ENCODE measurements at regions not wholly inside any gene's neighbourhood (a gene's known extent, or its start where the extent isn't known, plus 50 kb on each side); places are given as distances from the start of the nearest gene placed in this dataset.

- TF ChIP-seq TOX (CRISPR knock-in tag; IDR thresholded peaks at IDR 0.05; ENCODE audit: borderline replicate concordance) (no peak), TCF4 (CRISPR knock-in tag; IDR thresholded peaks at IDR 0.05; ENCODE audit: borderline replicate concordance) (no peak), PATZ1 (CRISPR knock-in tag; IDR thresholded peaks at IDR 0.05; ENCODE audit: borderline replicate concordance) (no peak), CREB5 (CRISPR knock-in tag; IDR thresholded peaks at IDR 0.05; ENCODE audit: low read depth) (no peak), ZFP30 (CRISPR knock-in tag; IDR thresholded peaks at IDR 0.05) (no peak), POU6F1 (CRISPR knock-in tag; IDR thresholded peaks at IDR 0.05; ENCODE audit: borderline replicate concordance, low read depth) (no peak), GLIS3 (CRISPR knock-in tag; IDR thresholded peaks at IDR 0.05) (no peak), ZC3H10 (CRISPR knock-in tag; IDR thresholded peaks at IDR 0.05) (no peak), CSRNP3 (CRISPR knock-in tag; IDR thresholded peaks at IDR 0.05) (no peak), ESRRG (CRISPR knock-in tag; IDR thresholded peaks at IDR 0.05) (no peak), ISL1 (CRISPR knock-in tag; IDR thresholded peaks at IDR 0.05) (no peak), ZFP3 (CRISPR knock-in tag; IDR thresholded peaks at IDR 0.05) (no peak), RARB (CRISPR knock-in tag; IDR thresholded peaks at IDR 0.05) (no peak)
Measured at GRCh38 chr6:155962276-155962675, 506.6 kb upstream of the NOX3 start.
